Activated naive CD4-positive, alpha-beta T cell treated with anti-CD3 and anti-CD28 coated beads for 36 hours (primary cell): ENCODE measurements at regions not wholly inside any gene's neighbourhood (a gene's known extent, or its start where the extent isn't known, plus 50 kb on each side); places are given as distances from the start of the nearest gene placed in this dataset.

Experiments
- CTCF ChIA-PET: fragments of 350-600 bp; sonication (Branson Sonifier 250); formaldehyde crosslinking; loops from one replicate; lab custom pipeline; 2021; ENCODE audit warnings: antibody characterized with exemption; lab: Charles Lee
- DNase-seq: peaks from one replicate; pipeline ENCODE4 v3.0.0-alpha.2; 2020
- H3K27ac Mint-ChIP-seq: one replicate; pipeline ENCODE4 v1.8.0; 2021; ENCODE audit warnings: mild to moderate bottlenecking, mixed read lengths
- H3K27me3 Mint-ChIP-seq: one replicate; pipeline ENCODE4 v1.8.0; 2021; ENCODE audit warnings: low read depth, mixed read lengths
- H3K36me3 Mint-ChIP-seq: one replicate; pipeline ENCODE4 v1.8.0; 2021; ENCODE audit warnings: low read depth, mixed read lengths
- H3K4me1 Mint-ChIP-seq: one replicate; pipeline ENCODE4 v1.8.0; 2021; ENCODE audit warnings: low read depth, mixed read lengths
- H3K4me3 Mint-ChIP-seq: one replicate; pipeline ENCODE4 v1.8.0; 2021; ENCODE audit warnings: mild to moderate bottlenecking, moderate library complexity, mixed read lengths
- H3K9me3 Mint-ChIP-seq: one replicate; pipeline ENCODE4 v1.8.0; 2021; ENCODE audit warnings: mixed read lengths
- intact Hi-C: fragments of 100-400 bp; cut with micrococcal nuclease; formaldehyde crosslinking; loops from one replicate; pipeline ENCODE4 v1.15.1; 2023

DNA sequence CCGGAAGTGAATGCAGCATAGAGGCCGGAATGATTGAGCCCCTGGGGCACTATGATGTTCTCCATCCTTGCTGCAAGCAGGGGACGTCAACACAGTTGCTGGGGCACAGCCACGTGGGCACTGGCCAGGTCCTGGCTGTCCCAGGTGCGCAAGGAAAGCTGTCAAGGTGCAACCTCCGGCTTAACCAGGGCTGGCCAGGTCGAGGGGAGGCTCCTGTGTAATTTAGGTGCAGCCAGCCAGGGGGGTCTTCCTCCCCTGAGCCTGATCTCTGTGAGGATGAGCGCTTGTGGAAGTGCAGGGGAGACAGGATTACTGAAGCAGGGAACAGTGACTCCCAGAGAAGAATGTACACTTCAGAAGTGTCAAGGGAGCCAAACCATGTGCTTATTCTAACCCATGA lies 852.8 kb upstream of the TMEM132C start:
- Mint-ChIP-seq H3K27me3 (no peaks in the 10 kb centered on the region), H3K27ac (no peak overlapping the region), H3K9me3 (peaks cover 13% of the 10 kb centered on the region), H3K4me3 (no peak overlapping the region), H3K36me3 (no peaks in the 10 kb centered on the region), H3K4me1 (no peaks in the 10 kb centered on the region)
- DNase-seq: no peak
- CTCF ChIA-PET: no interaction called here
- intact Hi-C loops: no loop called here

DNA sequence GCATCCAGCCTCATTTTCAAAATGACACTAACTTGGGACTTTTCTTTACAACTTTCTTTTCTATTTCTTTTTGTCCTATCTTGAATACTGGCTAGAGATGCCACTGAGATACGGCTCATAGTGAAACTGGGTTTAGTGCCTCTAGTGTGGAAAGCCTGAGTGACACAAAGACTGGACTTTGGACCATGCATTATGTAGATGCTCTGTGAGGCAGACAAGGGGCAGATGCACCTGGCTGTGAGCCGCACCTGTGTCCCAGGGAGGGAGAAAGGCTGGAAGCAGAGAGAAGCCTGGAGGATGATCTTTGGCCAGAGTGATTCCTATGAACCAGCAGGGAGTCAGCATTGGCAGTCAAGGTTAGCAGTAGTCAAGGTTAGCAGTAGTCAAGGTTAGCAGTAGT lies 852.3 kb upstream of the TMEM132C start:
- no peak for DNase-seq
- H3K9me3 Mint-ChIP-seq: peaks cover 13% of the 10 kb centered on the region
- no peak overlapping the region for H3K27ac Mint-ChIP-seq
- no peaks in the 10 kb centered on the region for H3K36me3 Mint-ChIP-seq
- no peaks in the 10 kb centered on the region for H3K4me1 Mint-ChIP-seq
- intact Hi-C loops: no loop called here
- CTCF ChIA-PET: interaction anchor here (0.7 kb wide), 1 partner anchor 1971 kb away, joined by 3 read pairs; no protein-coding TSS in a partner anchor
- no peak overlapping the region for H3K4me3 Mint-ChIP-seq
- peaks cover 1% of the 10 kb centered on the region for H3K27me3 Mint-ChIP-seq

DNA sequence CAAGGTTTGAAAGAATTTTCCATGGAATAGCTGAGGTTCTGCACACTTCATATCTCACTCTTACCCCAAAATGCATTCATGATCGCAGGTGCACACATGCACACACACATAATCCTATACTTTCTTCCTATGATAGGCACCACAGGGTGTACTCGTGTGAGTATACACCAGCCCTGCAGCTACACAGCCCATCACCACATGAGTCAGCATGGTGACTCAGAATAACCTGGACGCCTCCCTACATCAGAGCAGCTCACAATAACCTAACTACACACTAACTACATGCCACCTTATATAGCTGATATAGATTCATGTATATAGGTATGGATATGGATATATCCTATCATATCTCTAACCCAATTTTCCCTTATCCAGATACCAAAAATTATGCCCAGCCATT lies 850.2 kb upstream of the TMEM132C start:
- no peak for DNase-seq
- no peak overlapping the region for H3K27ac Mint-ChIP-seq
- no peaks in the 10 kb centered on the region for H3K36me3 Mint-ChIP-seq
- peaks cover 13% of the 10 kb centered on the region for H3K9me3 Mint-ChIP-seq
- H3K4me3 Mint-ChIP-seq: no peak overlapping the region
- no peaks in the 10 kb centered on the region for H3K4me1 Mint-ChIP-seq
- CTCF ChIA-PET: no interaction called here
- intact Hi-C loops: no loop called here
- H3K27me3 Mint-ChIP-seq: peaks cover 4% of the 10 kb centered on the region

DNA sequence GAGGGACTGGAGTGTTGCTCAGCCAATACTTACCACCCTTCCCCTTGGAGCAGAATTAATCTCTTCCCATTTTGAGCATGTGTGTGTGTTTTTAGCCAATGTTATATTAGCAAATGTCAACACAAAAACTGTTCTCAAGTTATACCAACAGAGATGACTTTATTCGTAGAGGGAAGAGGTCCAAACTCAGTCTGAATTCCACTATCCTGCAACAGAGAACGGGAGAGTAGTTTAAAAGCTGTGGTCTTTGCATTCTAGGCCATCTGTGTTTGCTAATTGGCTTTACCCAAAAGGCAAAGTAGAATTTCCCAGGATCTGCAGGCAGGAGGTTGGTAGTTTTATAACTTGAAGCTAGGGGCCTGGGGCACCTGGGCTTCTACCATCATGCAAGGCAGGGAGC lies 847.9 kb upstream of the TMEM132C start:
- H3K9me3 Mint-ChIP-seq: peaks cover 13% of the 10 kb centered on the region
- no peak for DNase-seq
- no peaks in the 10 kb centered on the region for H3K36me3 Mint-ChIP-seq
- H3K4me1 Mint-ChIP-seq: no peaks in the 10 kb centered on the region
- peaks cover 4% of the 10 kb centered on the region for H3K27me3 Mint-ChIP-seq
- no peak overlapping the region for H3K27ac Mint-ChIP-seq
- CTCF ChIA-PET: no interaction called here
- no peak overlapping the region for H3K4me3 Mint-ChIP-seq
- intact Hi-C loops: no loop called here

DNA sequence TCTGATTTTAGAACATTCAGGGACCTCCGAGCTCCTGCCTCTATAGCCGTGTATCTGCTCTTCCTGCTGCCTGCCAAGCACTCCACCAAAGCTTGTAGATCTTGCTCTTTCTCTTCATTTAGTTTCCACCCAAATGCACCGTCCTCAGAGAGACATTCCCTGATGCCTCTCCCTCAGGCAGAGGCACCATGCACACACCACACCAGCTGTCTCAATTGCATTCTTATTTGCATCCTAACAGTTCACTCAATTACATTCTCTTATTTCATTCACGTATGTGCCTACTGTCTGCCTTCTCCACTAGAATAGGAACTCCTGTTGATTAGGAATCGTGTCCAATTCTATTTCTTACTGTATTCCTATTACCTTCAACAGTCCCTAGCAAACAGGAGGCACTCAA lies 845.4 kb upstream of the TMEM132C start:
- DNase-seq: no peak
- Mint-ChIP-seq H3K4me1 (no peaks in the 10 kb centered on the region), H3K36me3 (no peaks in the 10 kb centered on the region), H3K4me3 (no peak overlapping the region), H3K9me3 (peaks cover 13% of the 10 kb centered on the region), H3K27ac (no peak overlapping the region), H3K27me3 (peaks cover 5% of the 10 kb centered on the region)
- intact Hi-C loops: no loop called here
- CTCF ChIA-PET: interaction anchor here (0.6 kb wide), 1 partner anchor 325 kb away, joined by 3 read pairs; no protein-coding TSS in a partner anchor

DNA sequence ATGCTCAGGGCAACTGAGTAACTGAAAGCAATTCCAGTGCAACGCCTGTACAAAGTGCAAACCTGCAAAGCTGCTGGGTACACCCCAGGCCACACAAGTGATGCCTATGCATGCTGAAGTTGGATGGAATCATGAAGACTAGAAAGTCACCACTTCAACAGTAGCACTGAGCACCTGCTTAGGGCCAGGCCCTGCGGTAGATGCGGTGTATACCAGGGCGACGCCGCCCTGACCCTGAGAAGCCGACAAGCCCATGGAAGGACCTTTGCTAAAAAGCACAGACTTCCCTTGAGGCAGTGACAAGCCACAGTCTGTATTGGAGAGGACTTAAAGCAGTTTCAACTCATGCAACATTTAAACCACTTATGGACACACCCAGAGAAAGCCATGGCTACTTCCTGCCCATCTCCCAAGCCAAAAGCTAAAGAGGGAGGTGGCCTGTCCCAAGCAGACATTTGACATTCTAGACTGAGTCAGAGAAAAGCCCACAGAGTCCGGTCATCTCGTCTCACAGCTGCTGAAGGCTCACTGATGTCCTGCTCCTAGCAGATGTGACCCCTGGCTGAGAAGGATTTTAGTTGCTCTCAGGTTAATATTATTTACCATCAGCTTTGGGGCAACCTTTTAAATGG lies 843.9 kb upstream of the TMEM132C start:
- Mint-ChIP-seq H3K9me3 (peaks cover 5% of the 10 kb centered on the region), H3K36me3 (no peaks in the 10 kb centered on the region), H3K27me3 (peaks cover 8% of the 10 kb centered on the region), H3K4me3 (no peak overlapping the region), H3K4me1 (no peaks in the 10 kb centered on the region), H3K27ac (no peak overlapping the region)
- CTCF ChIA-PET: no interaction called here
- DNase-seq: no peak
- intact Hi-C loops: no loop called here

DNA sequence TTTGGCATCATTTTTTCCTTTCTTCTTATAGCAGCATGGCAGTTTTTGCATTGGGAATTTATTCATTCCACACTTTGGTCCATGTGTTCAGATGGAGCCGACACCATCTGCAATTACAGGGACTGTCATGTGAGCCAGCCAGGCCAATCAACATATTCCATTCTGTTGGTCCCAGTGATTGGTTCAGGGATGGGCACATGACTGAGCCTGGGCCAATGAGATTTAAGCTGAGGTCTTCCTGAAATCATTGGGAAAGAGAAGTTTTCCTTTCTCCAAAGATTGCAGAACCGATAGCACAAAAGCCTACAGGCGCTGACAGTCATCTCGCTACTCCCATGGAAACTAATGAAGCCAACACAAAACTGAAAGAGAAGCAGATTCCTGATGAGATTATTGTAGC lies 841.5 kb upstream of the TMEM132C start:
- intact Hi-C loops: no loop called here
- no peaks in the 10 kb centered on the region for H3K4me1 Mint-ChIP-seq
- H3K4me3 Mint-ChIP-seq: no peak overlapping the region
- CTCF ChIA-PET: no interaction called here
- no peak for DNase-seq
- H3K27me3 Mint-ChIP-seq: peaks cover 4% of the 10 kb centered on the region
- no peaks in the 10 kb centered on the region for H3K36me3 Mint-ChIP-seq
- no peaks in the 10 kb centered on the region for H3K9me3 Mint-ChIP-seq
- no peak overlapping the region for H3K27ac Mint-ChIP-seq

DNA sequence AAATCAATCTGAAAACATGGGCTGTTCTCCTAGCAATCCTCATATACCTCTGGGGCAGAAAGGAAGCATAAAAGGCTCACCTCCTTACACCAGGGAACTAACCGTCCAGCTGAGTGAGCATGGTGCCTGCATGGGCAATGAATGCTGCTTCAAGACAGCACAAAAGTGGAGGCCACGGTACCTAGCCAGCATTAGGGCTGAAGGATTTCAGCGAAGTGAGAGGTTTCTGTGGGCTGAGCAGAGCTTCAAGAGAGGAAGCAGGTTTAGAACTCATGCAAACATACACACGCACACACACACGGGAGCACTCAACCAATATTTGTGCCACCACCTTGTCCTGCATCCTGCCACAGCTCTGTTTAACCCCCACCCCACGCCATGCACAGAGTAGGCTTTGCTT lies 838.5 kb upstream of the TMEM132C start:
- no peak for DNase-seq
- H3K27ac Mint-ChIP-seq: no peak overlapping the region
- H3K4me1 Mint-ChIP-seq: no peaks in the 10 kb centered on the region
- intact Hi-C loops: no loop called here
- peaks cover 4% of the 10 kb centered on the region for H3K27me3 Mint-ChIP-seq
- H3K36me3 Mint-ChIP-seq: no peaks in the 10 kb centered on the region
- CTCF ChIA-PET: no interaction called here
- H3K4me3 Mint-ChIP-seq: no peak overlapping the region
- H3K9me3 Mint-ChIP-seq: no peaks in the 10 kb centered on the region

DNA sequence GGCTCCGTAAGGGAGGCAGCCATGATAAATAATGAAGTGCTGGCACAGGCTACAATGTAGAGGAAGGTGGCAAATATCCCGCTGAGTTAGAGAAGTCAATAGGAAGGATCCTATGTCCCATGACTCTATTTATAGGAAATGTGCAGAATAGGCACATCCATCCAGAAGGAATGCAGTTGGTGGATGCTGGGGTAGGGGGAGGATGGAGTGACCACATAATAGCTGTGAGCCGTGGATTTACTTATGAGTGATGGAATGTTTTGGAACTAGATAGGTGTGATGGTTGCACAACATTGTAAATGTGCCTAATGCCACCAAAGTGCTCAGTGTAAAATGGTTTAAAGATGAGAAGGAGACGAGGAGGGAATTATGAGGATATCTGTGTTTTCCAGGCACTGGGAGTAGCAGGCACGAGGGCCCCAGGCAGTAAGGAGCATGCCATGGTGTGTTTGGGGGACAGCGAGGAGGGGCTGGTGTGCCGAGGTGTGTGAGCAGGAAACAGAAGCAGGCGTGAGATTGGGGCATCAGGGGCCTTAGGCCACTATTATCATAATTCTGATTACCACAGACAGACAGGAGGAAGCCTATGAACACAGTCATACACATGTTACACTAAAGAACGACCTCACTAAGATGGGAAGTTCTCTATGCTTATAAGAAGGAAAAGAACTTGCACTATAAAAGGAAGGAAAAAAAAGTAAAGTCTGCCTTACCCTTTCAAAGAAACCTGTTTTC lies 837.3 kb upstream of the TMEM132C start:
- no peak for DNase-seq
- Mint-ChIP-seq H3K36me3 (no peaks in the 10 kb centered on the region), H3K27ac (no peak overlapping the region), H3K4me1 (no peaks in the 10 kb centered on the region), H3K27me3 (peaks cover 4% of the 10 kb centered on the region), H3K9me3 (peaks cover 2% of the 10 kb centered on the region), H3K4me3 (no peak overlapping the region)
- CTCF ChIA-PET: interaction anchor here (0.6 kb wide), 1 partner anchor 229 kb away, joined by 3 read pairs; no protein-coding TSS in a partner anchor
- intact Hi-C loops: no loop called here

DNA sequence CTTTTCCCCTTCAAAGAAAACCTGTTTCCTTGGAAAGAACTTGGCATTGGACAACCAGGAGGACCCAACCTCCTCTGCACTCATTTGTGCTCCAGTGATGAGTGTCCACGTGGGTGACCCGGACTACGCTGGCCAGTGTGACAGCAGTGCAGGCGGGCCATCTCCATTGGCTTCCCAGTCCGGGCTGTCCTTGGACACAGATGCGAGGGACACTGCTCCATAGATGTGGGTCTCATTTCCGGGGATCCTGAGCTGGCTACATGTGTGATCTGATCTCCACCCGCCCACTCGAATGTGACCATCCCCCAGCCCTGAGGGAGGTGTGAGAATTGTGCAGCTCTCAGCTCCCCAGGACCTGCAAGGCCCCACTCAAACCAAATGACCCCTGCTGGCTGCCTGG lies 836.6 kb upstream of the TMEM132C start:
- H3K4me1 Mint-ChIP-seq: no peaks in the 10 kb centered on the region
- no peaks in the 10 kb centered on the region for H3K36me3 Mint-ChIP-seq
- CTCF ChIA-PET: no interaction called here
- no peak overlapping the region for H3K27ac Mint-ChIP-seq
- H3K9me3 Mint-ChIP-seq: peaks cover 2% of the 10 kb centered on the region
- H3K27me3 Mint-ChIP-seq: peaks cover 4% of the 10 kb centered on the region
- DNase-seq: no peak
- intact Hi-C loops: no loop called here
- no peak overlapping the region for H3K4me3 Mint-ChIP-seq

DNA sequence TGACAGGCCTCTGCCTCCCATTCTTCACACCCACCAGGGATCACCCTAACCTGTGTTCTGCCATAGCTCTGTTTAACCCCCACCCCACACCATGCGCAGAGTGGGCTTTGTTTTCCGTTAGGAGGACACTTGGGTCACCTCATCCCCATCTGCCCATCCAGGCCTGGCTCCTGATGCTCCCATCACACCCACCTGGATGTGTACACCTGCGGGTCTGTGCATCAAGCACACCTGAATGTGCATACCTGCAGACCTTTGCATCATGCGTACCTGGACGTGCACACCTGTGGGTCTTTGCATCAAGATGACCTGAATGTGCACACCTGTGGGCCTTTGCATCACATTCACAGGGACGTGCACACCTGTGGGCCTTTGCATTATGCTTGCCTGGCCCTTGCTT lies 835.8 kb upstream of the TMEM132C start:
- CTCF ChIA-PET: no interaction called here
- no peaks in the 10 kb centered on the region for H3K36me3 Mint-ChIP-seq

DNA sequence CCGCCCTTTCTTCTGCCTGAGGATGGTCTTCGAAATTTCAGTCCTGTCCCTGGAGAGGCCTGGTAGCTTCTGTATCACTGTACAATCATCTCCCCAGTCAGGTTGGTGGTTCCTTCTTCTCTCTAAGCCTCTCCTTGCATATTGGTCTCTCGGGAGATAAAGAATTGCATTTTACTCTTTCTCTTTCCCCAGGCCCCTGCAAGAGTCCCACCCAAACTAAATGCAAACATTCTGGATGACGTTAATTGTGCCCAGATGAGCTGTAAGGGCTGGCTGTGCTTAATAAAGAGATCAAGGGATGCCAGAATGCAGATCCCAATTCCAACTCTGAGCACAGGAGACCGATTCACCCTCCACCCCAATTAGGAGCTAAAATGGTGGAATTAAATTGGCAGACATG lies 835.4 kb upstream of the TMEM132C start:
- Mint-ChIP-seq H3K9me3 (peaks cover 2% of the 10 kb centered on the region), H3K4me1 (no peaks in the 10 kb centered on the region), H3K36me3 (no peaks in the 10 kb centered on the region), H3K4me3 (no peak overlapping the region), H3K27ac (no peak overlapping the region), H3K27me3 (peaks cover 3% of the 10 kb centered on the region)
- CTCF ChIA-PET: no interaction called here
- intact Hi-C loops: no loop called here
- no peak for DNase-seq

More for the DNA sequence above, 835.8 kb upstream of the TMEM132C start:
- Mint-ChIP-seq H3K4me1 (no peaks in the 10 kb centered on the region), H3K9me3 (peaks cover 2% of the 10 kb centered on the region), H3K4me3 (no peak overlapping the region), H3K27ac (no peak overlapping the region), H3K27me3 (peaks cover 4% of the 10 kb centered on the region)
- DNase-seq: no peak
- intact Hi-C loops: no loop called here

DNA sequence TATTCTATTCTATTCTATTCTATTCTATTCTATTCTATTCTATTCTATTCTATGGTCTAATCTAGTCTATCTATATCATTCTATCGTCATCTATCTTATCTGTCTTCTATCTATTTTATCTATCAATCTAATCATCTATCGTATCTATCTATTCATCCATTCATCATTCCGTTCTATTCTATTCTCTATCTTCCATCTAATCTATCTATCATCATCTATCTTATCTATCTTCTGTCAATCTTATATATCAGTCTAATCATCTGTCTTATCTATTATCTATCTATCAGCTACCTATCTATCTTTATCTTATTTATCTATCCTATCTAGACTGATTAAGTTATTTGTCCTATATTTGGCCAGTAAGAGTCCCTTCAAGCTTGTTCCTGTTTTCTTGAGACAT lies 831.5 kb upstream of the TMEM132C start:
- no peak for DNase-seq
- CTCF ChIA-PET: interaction anchor here (0.8 kb wide), 1 partner anchor 50 kb away, joined by 3 read pairs; no protein-coding TSS in a partner anchor
- Mint-ChIP-seq H3K9me3 (peaks cover 10% of the 10 kb centered on the region), H3K4me1 (no peaks in the 10 kb centered on the region), H3K36me3 (no peaks in the 10 kb centered on the region), H3K27me3 (no peaks in the 10 kb centered on the region), H3K4me3 (no peak overlapping the region), H3K27ac (no peak overlapping the region)
- intact Hi-C loops: no loop called here
